Stimulated activated CD8-positive, alpha-beta memory T cell treated with anti-CD3 and anti-CD28 coated beads, Interleukin-2, amount 100 ng/mL, for 48 hours (primary cell): ENCODE measurements at regions not wholly inside any gene's neighbourhood (a gene's known extent, or its start where the extent isn't known, plus 50 kb on each side); places are given as distances from the start of the nearest gene placed in this dataset.

ENCODE experiments used
- DNase-seq, 2 donors: peaks; one replicate each; pipeline ENCODE4 v3.0.0-alpha.2; 2020; ENCODE audit warnings: low read depth in 2 of 2

DNA sequence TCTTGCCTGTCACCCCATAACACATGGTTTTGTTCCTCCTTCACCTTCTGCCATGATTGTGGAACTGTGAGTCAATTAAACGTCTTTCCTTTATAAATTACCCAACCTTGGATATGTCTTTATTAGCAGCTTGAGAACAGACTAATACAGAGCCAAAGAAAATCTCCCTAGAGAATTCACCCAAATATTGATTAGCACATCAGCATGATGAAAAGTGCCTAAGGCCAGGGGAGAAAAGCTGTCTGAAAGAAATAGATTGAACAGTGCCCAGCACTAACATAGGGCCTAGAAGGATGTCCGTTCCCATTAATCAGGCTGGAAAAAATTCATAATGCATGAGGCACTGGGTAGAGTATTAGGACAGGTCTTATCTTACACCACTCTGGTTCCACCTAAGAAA, 111.9 kb upstream of the CALN1 start:
- DNase-seq, result no peak

DNA sequence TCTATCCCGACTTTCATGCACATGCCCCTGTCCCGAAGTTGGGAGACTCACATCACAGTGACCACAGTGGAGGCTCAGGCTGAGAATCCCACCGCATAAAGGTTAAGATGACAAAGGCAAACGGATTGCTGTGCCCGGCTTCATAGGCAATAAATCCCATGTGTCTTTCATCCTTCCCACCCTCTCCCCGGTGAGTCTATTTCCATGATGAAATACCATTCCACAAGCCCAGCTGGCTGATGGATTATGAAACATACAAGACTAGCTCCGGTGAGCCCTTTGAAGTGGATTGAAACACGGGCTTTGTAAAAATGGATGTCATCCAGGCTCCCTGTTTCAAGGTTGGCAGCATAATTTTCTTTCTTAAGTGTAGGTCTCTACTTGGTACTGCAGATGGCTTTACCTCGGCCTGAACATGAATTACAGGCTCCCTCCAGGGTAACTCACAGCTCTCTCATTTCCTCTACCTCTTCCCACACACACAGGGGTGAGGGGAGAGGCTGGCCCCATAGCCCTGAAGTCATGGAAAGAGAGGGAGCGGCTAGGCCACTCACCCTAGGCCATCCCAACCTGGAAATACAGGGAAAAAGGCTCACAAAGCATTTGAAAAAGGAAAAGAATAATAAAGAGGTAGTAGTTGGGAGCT, 92.0 kb upstream of the CALN1 start:
- DNase-seq, result no peak

DNA sequence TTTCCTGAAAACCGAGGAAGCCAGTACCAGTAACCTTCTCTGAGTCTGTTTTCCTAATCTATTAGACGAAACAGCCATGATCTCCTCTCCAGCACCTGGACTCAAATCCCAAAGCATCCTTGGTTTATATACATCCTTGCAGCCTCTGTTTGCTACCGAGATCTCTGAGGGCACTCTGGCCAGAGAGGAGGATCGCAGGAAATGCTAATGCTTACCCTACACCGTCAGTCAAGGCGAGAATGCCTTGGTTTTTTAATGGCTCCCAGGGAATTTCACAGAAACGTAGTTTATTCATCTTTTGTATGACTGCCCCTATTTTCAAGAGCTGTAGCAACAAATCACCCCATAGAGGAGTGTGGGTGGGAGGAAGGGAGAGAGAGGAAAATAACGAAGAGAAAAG, 91.5 kb upstream of the CALN1 start:
- DNase-seq, result no peak

DNA sequence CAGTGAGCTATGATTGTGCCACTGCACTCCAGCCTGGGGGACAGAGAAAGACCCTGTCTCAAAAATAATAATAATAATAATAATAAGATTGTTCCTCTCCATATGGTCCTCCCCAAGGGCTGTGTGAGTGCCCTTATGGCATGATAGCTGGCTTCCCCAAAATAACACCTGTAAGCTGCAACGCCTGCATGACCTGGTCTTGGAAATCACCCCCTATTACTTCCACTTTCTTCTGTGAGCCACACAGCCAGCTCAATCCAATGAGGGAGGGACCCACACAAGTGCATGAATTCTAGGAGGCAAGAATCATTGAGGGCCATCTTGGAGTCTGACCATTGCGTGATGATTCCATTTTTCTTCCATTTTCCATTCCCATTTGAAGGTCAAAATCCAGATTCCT, 82.7 kb upstream of the CALN1 start:
- DNase-seq, result no peak

DNA sequence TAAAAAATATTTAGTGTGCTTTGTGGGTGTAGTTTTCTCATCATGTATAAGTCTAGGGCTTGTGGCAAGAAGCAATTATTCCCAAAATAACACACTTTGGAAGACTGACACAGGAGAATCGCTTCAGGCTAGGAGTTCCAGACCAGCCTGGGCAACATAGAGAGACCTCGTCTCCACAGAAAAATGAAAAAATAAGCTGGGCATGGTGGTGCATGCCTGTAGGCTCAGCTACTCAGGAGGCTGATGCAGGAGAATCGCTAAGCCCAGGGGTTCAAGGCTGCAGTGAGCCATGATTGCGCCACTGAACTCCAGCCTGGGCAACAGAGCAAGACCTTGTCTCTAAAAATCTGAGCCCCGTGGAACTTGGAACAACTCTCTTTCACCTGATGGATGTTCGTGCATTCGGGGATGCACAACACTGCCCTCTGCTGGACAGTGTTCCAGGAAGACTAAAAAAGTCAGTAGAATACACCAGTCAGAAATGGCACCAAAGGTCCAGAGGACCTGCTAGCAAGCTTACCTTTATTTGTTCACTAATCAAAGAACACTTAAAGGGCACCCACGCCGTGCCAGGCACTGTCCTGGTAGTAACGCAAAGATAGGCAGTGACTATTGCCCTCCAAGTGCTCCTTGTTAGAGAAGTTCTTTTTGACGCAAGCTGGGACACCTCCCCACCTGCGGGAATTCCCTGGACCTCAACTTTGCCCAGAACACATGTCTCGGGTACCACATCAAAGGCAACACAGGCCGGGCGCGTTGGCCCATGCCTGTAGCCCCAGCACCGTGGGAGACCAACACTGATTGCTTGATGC, 81.9 kb upstream of the CALN1 start:
- DNase-seq, result peak; percentile 32 to 33

DNA sequence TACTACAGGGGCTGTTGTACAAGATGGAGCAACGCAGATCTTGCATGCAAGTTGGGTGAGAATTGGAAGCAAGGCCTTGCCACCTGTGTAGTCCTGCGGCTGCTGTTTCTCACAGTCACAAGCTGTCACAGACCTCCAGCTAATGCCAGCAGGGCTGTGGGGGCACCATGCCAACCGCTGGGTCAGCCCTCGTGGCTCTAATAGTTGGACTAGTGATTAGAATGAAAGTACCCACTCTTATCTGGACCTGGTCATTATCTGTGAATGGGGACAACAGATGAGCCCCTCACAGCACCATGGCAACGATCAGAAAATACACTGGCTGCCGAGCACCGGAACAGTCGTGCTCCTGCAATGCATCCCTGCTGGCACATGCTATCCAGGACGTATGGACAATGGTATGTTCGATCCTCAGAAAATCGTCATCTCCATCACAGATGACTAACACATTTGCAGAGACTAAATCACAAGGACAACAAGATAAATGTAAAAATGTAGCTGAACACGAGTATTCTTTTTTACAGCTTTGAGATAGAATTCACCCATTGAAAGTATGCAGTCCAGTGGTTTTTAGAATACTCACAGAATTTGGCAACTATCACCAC, 80.4 kb upstream of the CALN1 start:
- no peak for DNase-seq

DNA sequence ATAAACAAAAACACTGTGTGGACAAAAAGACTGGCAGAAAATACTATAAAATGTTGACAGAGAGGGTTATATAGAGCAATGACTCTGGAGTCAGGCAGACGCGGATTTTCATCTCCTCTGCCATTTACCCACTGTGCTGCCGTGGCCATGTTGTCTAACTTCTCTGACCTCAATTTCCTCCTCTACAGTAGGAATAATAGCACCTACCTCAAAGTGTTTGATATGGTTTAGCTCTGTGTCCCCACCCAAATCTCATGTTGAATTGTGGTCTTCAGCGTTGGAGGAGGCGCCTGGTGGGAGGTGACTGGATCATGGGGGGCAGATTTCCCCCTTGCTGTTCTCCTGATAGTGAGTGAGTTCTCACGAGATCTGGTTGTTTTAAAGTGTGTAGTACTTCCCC, 78.2 kb upstream of the CALN1 start:
- DNase-seq, result no peak

DNA sequence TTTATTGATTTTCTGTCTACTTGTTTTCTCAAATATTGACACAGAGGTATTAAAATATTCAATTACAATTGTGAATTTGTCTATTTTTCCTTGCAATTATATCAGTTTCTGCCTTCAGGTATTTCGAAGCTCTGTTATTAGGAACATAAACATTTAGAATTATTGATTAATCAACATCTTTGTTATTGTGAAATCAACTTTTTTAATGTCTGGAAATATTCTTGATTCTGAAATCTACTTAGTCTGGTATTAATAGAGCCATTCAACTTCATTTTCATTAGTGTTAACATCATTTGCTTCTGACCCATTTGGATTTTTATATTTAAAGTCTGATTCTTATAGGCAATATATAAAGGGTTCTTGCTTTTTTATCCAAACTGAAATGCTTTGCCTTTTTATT, 69.8 kb upstream of the CALN1 start:
- DNase-seq, result no peak

DNA sequence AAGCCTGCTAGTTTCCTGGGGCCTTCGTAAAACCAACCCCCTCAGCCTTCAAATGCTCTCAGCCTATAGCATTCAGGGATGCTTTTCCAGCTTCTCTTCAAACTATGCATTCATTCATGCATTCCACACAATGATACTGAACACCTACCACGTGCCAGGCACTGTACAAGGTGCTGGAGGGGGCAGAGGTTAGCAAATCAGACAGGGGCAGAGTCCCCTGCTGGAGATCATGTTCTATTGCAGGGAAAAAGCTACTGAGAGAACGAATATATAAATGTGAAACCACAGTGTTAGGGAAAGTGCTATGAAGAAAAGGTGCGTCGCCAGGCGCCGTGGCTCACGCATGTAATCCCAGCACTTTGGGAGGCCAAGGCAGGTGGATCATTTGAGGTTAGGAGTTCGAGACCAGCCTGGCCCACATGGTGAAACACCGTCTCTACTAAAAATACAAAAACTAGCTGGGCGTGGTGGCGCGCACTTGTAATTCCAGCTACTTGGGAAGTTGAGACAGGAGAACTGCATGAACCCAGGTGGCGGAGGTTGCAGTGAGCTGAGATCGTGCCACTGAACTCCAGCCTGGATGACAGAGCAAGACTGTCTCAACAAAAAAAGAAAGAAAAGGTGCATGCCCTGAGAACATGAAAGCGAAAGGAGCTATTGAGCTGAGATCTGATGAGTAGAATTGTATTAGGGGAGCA, 64.6 kb upstream of the CALN1 start:
- DNase-seq, result no peak

DNA sequence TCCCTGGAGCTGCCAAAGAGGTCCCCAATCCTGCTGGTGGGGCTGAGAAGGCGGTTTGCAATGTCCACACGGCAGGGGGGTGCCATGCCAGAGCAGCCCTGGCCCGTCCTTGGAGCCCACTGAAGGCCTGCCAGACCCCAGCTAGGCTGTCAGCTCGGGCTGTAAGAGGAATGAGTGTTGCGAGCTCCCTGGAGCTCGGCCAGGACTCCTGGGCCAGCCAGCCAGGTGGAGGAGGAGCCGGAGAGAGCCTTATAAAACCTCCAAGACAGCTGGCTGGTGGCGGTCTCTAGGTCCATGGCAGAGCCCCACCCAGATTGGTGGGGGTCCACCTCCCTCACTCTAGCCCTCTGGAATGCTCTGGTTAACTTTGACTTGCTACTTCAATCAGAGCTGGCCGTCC, 55.1 kb upstream of the CALN1 start:
- no peak for DNase-seq

DNA sequence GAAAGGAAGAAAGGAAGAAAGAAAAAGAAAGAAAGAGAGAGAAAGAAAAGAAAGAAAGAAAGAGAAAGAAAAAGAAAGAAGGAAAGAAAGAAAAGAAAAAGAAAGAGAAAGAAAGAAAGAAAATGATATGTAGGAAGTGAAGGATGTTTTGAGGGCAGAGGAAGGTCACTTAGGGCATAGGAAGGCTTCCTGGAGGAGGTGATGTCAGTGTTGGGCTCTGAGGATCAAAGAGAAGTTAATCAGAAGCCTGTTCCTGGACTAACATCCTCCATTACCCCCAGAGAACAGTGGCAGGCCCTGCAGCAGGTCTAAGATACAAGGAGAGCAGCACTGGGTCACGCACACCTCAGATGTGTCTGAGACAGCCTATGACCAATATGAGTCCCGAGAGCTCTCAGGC, 54.7 kb upstream of the CALN1 start:
- no peak for DNase-seq

DNA sequence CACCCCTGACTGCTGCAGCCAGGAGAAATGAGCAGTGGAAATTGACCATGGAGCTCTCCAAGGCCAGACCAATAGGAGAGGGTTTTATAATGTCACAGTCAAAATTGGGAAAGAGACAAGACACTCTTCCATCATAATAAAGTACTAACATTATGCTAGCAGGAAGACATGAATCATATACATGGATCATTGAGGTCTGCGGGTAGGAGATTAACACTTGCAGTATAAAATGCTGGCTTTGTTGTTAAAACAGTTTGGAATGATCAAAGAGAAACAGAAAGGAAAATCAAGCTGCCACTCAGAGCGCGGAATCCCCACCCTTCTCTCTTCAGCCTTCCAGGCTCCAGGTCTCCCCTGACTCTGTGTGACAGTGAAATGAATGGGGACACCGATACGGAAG, 53.4 kb upstream of the CALN1 start:
- no peak for DNase-seq

DNA sequence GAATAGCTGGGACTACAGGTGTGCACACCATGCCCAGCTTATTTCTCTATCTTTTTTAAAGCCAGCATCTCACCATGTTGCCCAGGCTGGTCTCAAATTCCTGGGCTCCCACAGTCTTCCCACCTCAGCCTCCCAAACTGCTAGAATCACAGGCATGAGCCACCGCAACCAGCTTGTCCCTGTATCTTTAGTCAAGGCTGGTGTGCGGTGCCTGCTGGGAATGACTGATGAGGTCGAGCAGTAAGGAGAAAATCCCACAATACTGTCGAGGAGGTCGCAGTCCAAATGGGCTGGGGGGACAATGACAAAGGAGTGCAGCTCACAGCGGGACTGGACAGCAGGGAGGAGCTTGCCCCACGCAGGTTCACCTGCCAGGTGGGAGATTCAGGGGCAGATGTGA, 50.2 kb upstream of the CALN1 start:
- DNase-seq, result no peak
